ENCODE measurements at regions not wholly inside any gene's neighbourhood (a gene's known extent, or its start where the extent isn't known, plus 50 kb on each side); places are given as distances from the start of the nearest gene placed in this dataset.

DNA sequence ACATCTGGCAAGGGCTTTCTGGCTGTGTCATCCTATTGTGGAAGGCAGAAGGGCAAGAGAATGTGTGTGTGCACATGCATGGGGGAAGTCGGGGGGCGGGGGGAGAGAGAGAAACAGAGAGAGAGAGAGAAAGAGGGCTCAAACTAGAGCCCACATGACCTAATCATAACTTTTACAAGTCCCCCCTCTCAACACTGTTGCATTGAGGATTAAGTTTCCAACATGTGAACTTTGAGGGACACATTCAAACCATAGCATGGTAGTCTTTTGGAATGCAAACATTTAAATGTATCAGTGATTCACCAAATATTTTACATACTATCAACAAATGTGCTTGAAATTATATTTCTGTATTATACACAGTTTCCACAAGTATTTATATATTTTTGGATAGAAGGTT lies 655.4 kb upstream of the B3GALT2 start:
- TF ChIP-seq, protein P1, sequence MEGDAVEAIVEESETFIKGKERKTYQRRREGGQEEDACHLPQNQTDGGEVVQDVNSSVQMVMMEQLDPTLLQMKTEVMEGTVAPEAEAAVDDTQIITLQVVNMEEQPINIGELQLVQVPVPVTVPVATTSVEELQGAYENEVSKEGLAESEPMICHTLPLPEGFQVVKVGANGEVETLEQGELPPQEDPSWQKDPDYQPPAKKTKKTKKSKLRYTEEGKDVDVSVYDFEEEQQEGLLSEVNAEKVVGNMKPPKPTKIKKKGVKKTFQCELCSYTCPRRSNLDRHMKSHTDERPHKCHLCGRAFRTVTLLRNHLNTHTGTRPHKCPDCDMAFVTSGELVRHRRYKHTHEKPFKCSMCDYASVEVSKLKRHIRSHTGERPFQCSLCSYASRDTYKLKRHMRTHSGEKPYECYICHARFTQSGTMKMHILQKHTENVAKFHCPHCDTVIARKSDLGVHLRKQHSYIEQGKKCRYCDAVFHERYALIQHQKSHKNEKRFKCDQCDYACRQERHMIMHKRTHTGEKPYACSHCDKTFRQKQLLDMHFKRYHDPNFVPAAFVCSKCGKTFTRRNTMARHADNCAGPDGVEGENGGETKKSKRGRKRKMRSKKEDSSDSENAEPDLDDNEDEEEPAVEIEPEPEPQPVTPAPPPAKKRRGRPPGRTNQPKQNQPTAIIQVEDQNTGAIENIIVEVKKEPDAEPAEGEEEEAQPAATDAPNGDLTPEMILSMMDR (IDR thresholded peaks at IDR 0.05; ENCODE audit: low read length) = no peak
- TF ChIP-seq EZH2 (IDR thresholded peaks at IDR 0.05; ENCODE audit: borderline replicate concordance, low read length) = no peak
